ENCODE measurements at regions not wholly inside any gene's neighbourhood (a gene's known extent, or its start where the extent isn't known, plus 50 kb on each side); places are given as distances from the start of the nearest gene placed in this dataset.

GRCh38 chr1:29490204-29490934, 254.0 kb downstream of the PTPRU start:
- Histone ChIP-seq H3K4me1 (no peaks in the 10 kb centered on the region), H3K4me3 (no peak overlapping the region), H3K36me3 (no peaks in the 10 kb centered on the region), H3K27me3 (no peaks in the 10 kb centered on the region), H3K9me3 (no peaks in the 10 kb centered on the region), H3K27ac (no peak overlapping the region)
- TF ChIP-seq CTCF (IDR thresholded peaks at IDR 0.05 in 4 of 5, conservative IDR thresholded peaks at IDR 0.05 in 1 of 5), result no peak
- no peak for TF ChIP-seq POLR2A (IDR thresholded peaks at IDR 0.05)
- intact Hi-C loops (cut with DNase I; ENCODE audit: low total_unique reads) (no loop called here), in situ Hi-C loops (cut with MboI; ENCODE audit: low sequenced_read_pairs in 4 of 4) (no loop called here)
- ATAC-seq (no peak), DNase-seq (no peak)

- Histone ChIP-seq H3K4me1 (no peaks in the 10 kb centered on the region), H3K36me3 (no peaks in the 10 kb centered on the region), H3K27me3 (no peaks in the 10 kb centered on the region), H3K4me3 (no peak overlapping the region), H3K27ac (no peak overlapping the region), H3K9me3 (no peaks in the 10 kb centered on the region)
- in situ Hi-C loops (cut with MboI; ENCODE audit: low sequenced_read_pairs in 4 of 4), result no loop called here
- ATAC-seq (no peak), DNase-seq (no peak)
- intact Hi-C loops (cut with DNase I; ENCODE audit: low total_unique reads), result no loop called here
- TF ChIP-seq CTCF (IDR thresholded peaks at IDR 0.05 in 4 of 5, conservative IDR thresholded peaks at IDR 0.05 in 1 of 5) (no peak), POLR2A (IDR thresholded peaks at IDR 0.05) (no peak)
Observed at GRCh38 chr1:29489471-29489870, 253.1 kb downstream of the PTPRU start.

GRCh38 chr1:29488794-29489311, 252.5 kb downstream of the PTPRU start:
- Histone ChIP-seq H3K4me1 (no peaks in the 10 kb centered on the region), H3K27me3 (no peaks in the 10 kb centered on the region), H3K9me3 (no peaks in the 10 kb centered on the region), H3K4me3 (no peak overlapping the region), H3K36me3 (no peaks in the 10 kb centered on the region), H3K27ac (no peak overlapping the region)
- in situ Hi-C loops (cut with MboI; ENCODE audit: low sequenced_read_pairs in 4 of 4), result no loop called here
- intact Hi-C loops (cut with DNase I; ENCODE audit: low total_unique reads), result no loop called here
- TF ChIP-seq CTCF (IDR thresholded peaks at IDR 0.05 in 4 of 5, conservative IDR thresholded peaks at IDR 0.05 in 1 of 5) (no peak), POLR2A (IDR thresholded peaks at IDR 0.05) (no peak)
- ATAC-seq (no peak), DNase-seq (no peak)

GRCh38 chr1:29488086-29488793, 251.9 kb downstream of the PTPRU start:
- DNase-seq (no peak), ATAC-seq (no peak)
- Histone ChIP-seq H3K36me3 (no peaks in the 10 kb centered on the region), H3K9me3 (no peaks in the 10 kb centered on the region), H3K4me3 (no peak overlapping the region), H3K27me3 (no peaks in the 10 kb centered on the region), H3K27ac (no peak overlapping the region), H3K4me1 (no peaks in the 10 kb centered on the region)
- intact Hi-C loops (cut with DNase I; ENCODE audit: low total_unique reads), result no loop called here
- in situ Hi-C loops (cut with MboI; ENCODE audit: low sequenced_read_pairs in 4 of 4), result no loop called here
- TF ChIP-seq CTCF (IDR thresholded peaks at IDR 0.05 in 4 of 5, conservative IDR thresholded peaks at IDR 0.05 in 1 of 5) (no peak), POLR2A (IDR thresholded peaks at IDR 0.05) (no peak)

Data from gastrocnemius medialis (tissue), 4 donors.